ENCODE measurements at regions not wholly inside any gene's neighbourhood (a gene's known extent, or its start where the extent isn't known, plus 50 kb on each side); places are given as distances from the start of the nearest gene placed in this dataset.

GRCh38 chr4:18756671-18757070 is 735.1 kb upstream of the LCORL start:
- Histone ChIP-seq H2BK12ac (ENCODE audit: insufficient read length, low read depth, low read length) (no peak overlapping the region), H2AFZ (ENCODE audit: low read length) (no peak overlapping the region), H3K56ac (ENCODE audit: insufficient read length, low read depth, low read length) (no peak overlapping the region), H2BK5ac (ENCODE audit: insufficient read length, low read length) (no peak overlapping the region), H4K20me1 (ENCODE audit: control insufficient read depth, insufficient read depth, insufficient read length) (no peaks in the 10 kb centered on the region), H3K14ac (ENCODE audit: insufficient read depth, low read length) (no peak overlapping the region), H3K4me2 (ENCODE audit: insufficient read depth, insufficient read length, low read length) (no peak overlapping the region), H2AK5ac (ENCODE audit: insufficient read length, low read length) (no peak overlapping the region), H2BK20ac (ENCODE audit: low read depth, low read length, poor library complexity, severe bottlenecking) (no peak overlapping the region), H3K18ac (ENCODE audit: insufficient read length, low read depth, low read length) (no peak overlapping the region), H3K27me3 (ENCODE audit: insufficient read depth, low read length) (no peaks in the 10 kb centered on the region), H2BK15ac (ENCODE audit: low read depth, low read length) (no peak overlapping the region), H3T11ph (ENCODE audit: low read length) (no peak overlapping the region), H2BK120ac (ENCODE audit: low read depth, low read length, poor library complexity, severe bottlenecking) (no peak overlapping the region), H4K5ac (ENCODE audit: insufficient read length, low read depth, low read length) (no peak overlapping the region), H3K4ac (ENCODE audit: low read depth, low read length) (no peak overlapping the region), H3K4me1 (ENCODE audit: insufficient read depth, low read length) (peaks cover 6% of the 10 kb centered on the region; the same call in 1 of the 2 replicates), H3K79me2 (ENCODE audit: insufficient read depth, low read length) (no peaks in the 10 kb centered on the region), H4K91ac (ENCODE audit: insufficient read length, low read depth, low read length) (no peak overlapping the region), H3K23me2 (ENCODE audit: insufficient read length, low read depth, low read length, poor library complexity, severe bottlenecking) (no peaks in the 10 kb centered on the region), H4K8ac (replicated peaks; ENCODE audit: insufficient read length, low read depth, low read length) (no peak overlapping the region), H3K79me1 (ENCODE audit: insufficient read depth, low read depth, low read length, poor library complexity, severe bottlenecking) (no peaks in the 10 kb centered on the region), H3K9me3 (ENCODE audit: control insufficient read depth, low read depth, low read length) (no peaks in the 10 kb centered on the region), H3K9ac (ENCODE audit: extremely low read depth, insufficient read length, low read length) (no peak overlapping the region), H3K23ac (ENCODE audit: insufficient read length, low read depth, low read length) (no peak overlapping the region), H3K27ac (ENCODE audit: insufficient read length, low read depth, low read length) (no peak overlapping the region)
- DNase-seq = no peak
- peaks cover 4 to 7% of the 10 kb centered on the region in 2 experiments for H3K4me1 Mint-ChIP-seq
- peaks cover 0 to 2% of the 10 kb centered on the region in 2 experiments; a peak in 2 of 5 replicates for H3K9me3 Mint-ChIP-seq
- H3K4me3 Mint-ChIP-seq = no peak overlapping the region
- peak overlapping the region in 1 of 3 experiments; percentile 42; a peak in 1 of 7 replicates for H3K27ac Mint-ChIP-seq
- H3K36me3 Mint-ChIP-seq (ENCODE audit: insufficient read depth in 1 of 3, low read depth in 3 of 3) = no peaks in the 10 kb centered on the region
- TF ChIP-seq, protein P1, sequence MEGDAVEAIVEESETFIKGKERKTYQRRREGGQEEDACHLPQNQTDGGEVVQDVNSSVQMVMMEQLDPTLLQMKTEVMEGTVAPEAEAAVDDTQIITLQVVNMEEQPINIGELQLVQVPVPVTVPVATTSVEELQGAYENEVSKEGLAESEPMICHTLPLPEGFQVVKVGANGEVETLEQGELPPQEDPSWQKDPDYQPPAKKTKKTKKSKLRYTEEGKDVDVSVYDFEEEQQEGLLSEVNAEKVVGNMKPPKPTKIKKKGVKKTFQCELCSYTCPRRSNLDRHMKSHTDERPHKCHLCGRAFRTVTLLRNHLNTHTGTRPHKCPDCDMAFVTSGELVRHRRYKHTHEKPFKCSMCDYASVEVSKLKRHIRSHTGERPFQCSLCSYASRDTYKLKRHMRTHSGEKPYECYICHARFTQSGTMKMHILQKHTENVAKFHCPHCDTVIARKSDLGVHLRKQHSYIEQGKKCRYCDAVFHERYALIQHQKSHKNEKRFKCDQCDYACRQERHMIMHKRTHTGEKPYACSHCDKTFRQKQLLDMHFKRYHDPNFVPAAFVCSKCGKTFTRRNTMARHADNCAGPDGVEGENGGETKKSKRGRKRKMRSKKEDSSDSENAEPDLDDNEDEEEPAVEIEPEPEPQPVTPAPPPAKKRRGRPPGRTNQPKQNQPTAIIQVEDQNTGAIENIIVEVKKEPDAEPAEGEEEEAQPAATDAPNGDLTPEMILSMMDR (conservative IDR thresholded peaks at IDR 0.05) = no peak
- H3K27me3 Mint-ChIP-seq (ENCODE audit: low read depth) = no peaks in the 10 kb centered on the region
